Activated naive CD8-positive, alpha-beta T cell (primary cell): ENCODE measurements at regions not wholly inside any gene's neighbourhood (a gene's known extent, or its start where the extent isn't known, plus 50 kb on each side); places are given as distances from the start of the nearest gene placed in this dataset.

Experiments
- H3K27ac Mint-ChIP-seq: one replicate; pipeline ENCODE4 v1.8.0; 2021; ENCODE audit warnings: mixed read lengths
- H3K27me3 Mint-ChIP-seq: one replicate; pipeline ENCODE4 v1.8.0; 2021; ENCODE audit warnings: mixed read lengths
- H3K36me3 Mint-ChIP-seq: one replicate; pipeline ENCODE4 v1.8.0; 2021; ENCODE audit warnings: mixed read lengths
- H3K4me1 Mint-ChIP-seq: one replicate; pipeline ENCODE4 v1.8.0; 2021; ENCODE audit warnings: low read depth, mixed read lengths
- H3K4me3 Mint-ChIP-seq: one replicate; pipeline ENCODE4 v1.8.0; 2021; ENCODE audit warnings: mild to moderate bottlenecking, mixed read lengths
- H3K9me3 Mint-ChIP-seq: one replicate; pipeline ENCODE4 v1.8.0; 2021; ENCODE audit warnings: low read depth, mixed read lengths

DNA sequence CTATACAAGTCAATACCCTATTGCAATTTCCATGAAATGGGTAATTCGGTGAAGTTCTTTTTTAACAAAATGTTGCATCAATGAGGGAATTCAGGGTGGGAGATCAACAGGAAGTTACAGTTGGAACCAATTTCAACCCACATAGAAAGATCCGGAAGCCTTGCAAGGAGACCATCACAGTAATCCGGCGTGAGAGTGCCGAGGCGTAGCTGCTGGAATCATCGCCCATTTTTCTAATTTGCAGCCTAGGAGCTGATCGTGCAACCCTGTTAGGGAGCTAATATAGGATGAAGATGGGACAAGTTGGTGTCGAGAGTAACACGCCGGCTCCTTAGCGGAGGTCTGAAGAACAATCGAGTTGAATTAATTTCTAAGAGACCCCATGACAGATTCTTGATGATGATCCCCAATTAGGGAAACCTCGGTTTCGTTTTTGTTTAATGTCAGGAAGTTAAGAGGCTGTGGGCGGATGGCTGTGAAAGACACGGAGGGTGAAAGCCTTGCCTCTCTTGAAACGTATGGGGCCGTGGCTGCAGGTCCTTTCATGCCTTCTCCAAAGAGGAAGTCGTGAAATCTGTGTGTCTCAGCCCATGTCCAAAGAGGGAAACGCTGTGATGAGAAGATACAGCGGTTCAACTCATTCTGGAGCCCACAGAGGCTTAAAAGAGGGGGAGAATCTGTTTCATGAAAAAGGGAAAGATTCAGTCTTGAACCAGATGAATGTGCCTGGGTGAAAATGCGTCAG, 51.2 kb upstream of the CARD11 start:
- H3K4me3 Mint-ChIP-seq, result peak overlapping the region; percentile 84
- H3K27ac Mint-ChIP-seq, result peak overlapping the region; percentile 96
- no peaks in the 10 kb centered on the region for H3K36me3 Mint-ChIP-seq
- H3K27me3 Mint-ChIP-seq, result no peaks in the 10 kb centered on the region
- H3K9me3 Mint-ChIP-seq, result no peaks in the 10 kb centered on the region
- H3K4me1 Mint-ChIP-seq, result peaks cover 61% of the 10 kb centered on the region

DNA sequence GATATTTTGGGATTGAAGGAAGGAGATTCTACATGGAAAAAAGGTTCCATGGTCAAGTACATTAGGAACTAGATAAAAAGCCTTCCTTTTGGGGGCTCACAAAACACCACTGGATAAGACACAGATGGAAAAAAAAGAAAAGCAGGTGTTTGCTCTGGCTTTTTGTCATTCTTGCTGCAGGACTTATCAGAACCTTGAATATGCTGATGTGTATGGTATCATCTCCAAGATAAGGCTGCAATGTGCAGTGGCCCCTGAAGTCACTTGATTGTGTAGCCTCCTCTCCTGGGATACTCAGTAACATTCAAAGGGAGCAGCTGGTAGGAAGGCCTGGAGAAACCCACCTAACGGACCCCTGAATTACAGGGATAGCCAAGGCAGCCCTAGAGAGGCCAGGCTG, 54.1 kb upstream of the CARD11 start:
- Mint-ChIP-seq H3K9me3 (no peaks in the 10 kb centered on the region), H3K4me1 (peaks cover 48% of the 10 kb centered on the region), H3K4me3 (no peak overlapping the region), H3K27me3 (no peaks in the 10 kb centered on the region), H3K27ac (no peak overlapping the region), H3K36me3 (no peaks in the 10 kb centered on the region)

DNA sequence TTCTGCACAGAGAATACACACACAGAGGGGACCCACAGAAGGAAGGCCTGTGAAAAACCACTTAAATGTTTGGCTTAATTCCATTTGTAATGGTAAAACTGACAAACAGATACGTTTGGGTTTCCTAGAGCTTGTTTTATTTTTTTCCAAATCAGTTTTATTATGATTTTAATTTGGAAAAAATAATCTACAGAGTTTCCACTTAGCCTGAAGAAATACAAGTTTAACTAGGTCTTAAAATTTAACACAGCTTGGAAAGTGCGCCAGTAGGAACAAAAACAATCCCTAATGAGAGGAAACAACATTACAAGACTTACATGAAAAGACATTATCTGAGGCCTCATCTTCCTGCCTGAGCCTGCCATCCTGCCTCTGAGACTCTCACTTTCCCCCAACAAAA, 58.5 kb upstream of the CARD11 start:
- H3K4me1 Mint-ChIP-seq, result peaks cover 27% of the 10 kb centered on the region
- no peak overlapping the region for H3K4me3 Mint-ChIP-seq
- H3K27me3 Mint-ChIP-seq, result no peaks in the 10 kb centered on the region
- H3K36me3 Mint-ChIP-seq, result no peaks in the 10 kb centered on the region
- H3K9me3 Mint-ChIP-seq, result no peaks in the 10 kb centered on the region
- H3K27ac Mint-ChIP-seq, result no peak overlapping the region

DNA sequence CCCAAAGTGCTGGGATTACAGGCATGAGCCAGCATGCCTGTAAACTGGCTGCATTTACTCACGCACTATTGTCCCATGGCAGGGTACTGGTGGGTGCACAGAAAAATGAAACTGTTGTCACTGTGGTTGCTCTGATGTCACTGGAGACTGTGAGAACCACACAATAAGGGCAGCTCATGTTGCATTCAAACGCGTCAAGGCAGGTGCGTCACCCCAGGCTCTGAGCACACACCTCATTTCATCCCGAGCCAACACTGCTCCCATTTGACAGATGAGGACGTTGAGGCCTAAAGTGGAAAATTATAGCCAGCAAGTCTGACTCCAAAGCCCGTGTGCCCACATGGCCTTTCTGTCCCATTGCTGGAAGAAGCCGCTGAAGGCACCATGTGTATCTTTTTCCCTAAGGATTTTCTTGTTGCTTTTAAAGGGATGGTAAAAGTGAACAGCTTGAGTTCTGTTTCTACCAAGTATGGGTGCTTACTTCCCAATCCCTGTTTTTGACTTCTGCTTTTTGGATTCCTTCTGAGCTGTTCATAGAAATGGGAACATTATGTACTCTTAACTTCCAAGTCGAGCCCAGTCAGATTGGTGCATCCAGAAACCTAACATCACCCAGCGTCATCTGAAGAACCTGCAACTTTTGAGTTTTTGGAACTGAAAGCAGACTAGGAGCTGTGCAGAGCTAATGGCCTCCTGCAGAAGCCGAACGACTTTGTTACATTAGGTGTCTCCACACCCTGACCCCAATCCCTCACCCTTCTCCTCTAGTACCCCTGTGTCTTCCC, 60.1 kb upstream of the CARD11 start:
- Mint-ChIP-seq H3K27me3 (no peaks in the 10 kb centered on the region), H3K4me3 (no peak overlapping the region), H3K27ac (no peak overlapping the region), H3K9me3 (no peaks in the 10 kb centered on the region), H3K36me3 (no peaks in the 10 kb centered on the region), H3K4me1 (peaks cover 38% of the 10 kb centered on the region)

DNA sequence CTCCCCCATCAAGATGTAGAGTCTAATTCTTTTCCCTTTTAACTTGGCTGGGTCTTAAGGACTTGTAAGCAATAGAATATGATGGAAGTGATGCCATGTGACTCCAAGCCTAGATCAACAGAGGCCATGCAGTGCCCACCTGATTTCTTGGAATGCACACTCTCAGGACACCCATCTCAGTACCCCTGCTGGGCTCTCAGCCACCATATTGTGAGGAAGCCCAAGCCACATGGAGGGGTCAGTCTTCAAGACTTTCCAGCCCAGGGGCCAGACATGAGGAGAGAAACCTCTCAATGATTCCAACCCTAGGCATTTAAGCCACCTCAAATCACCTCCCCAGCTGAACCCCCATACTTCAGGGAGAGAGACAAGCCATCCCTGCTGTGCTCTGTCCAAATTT, 62.2 kb upstream of the CARD11 start:
- H3K27me3 Mint-ChIP-seq, result no peaks in the 10 kb centered on the region
- H3K9me3 Mint-ChIP-seq, result no peaks in the 10 kb centered on the region
- H3K4me3 Mint-ChIP-seq, result no peak overlapping the region
- H3K27ac Mint-ChIP-seq, result no peak overlapping the region
- peaks cover 38% of the 10 kb centered on the region for H3K4me1 Mint-ChIP-seq
- no peaks in the 10 kb centered on the region for H3K36me3 Mint-ChIP-seq

DNA sequence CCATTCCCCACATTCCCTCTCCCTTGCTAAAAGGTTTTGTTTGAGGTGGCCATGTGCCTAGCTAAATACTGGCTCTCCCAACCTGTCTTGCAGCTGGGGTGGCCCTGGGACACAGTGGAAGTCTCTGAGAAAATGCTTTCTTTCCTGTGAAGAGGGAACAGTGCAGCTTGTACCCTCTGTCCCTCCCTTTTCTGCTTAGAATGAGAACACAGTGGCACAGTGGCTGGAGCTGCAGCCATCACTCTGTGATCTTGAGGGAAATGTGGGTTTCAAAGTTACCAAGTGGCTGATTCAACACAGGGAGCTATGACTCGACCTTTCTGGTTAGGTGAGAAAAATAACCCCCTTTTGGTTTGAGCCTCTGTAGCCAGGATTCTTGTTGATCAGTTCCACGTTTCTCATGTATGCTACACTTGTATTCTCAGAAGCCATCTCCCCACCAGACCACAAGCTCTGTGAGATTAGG, 62.7 kb upstream of the CARD11 start:
- peaks cover 40% of the 10 kb centered on the region for H3K4me1 Mint-ChIP-seq
- H3K9me3 Mint-ChIP-seq, result no peaks in the 10 kb centered on the region
- H3K27ac Mint-ChIP-seq, result no peak overlapping the region
- H3K36me3 Mint-ChIP-seq, result no peaks in the 10 kb centered on the region
- no peaks in the 10 kb centered on the region for H3K27me3 Mint-ChIP-seq
- no peak overlapping the region for H3K4me3 Mint-ChIP-seq

DNA sequence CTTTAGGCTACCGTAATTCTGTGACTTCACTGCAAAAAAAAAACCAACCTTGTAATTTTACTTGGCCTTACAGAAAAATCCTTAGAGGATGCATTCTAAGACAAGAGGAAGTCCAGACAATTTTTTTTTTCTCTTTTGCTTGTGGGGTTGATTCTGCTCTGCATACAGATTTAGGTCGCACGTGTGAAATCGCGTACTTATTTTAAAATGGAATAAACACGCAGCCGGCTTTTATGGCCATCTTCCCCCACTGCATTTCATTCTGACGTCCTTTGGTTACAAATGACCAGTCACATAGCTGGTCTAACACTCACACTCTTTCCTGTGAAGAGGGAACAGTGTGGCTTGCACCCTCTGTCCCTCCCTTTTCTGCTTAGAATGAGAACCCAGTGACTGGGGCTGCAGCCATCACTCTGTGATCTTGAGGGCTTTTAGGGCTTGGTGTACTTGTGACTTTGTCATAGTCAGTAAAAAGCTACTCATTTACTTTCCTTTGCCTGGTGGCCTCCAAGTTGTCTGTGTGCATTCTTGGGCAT, 63.6 kb upstream of the CARD11 start:
- Mint-ChIP-seq H3K9me3 (no peaks in the 10 kb centered on the region), H3K27me3 (no peaks in the 10 kb centered on the region), H3K36me3 (no peaks in the 10 kb centered on the region), H3K27ac (peak overlapping the region; percentile 10), H3K4me1 (peaks cover 35% of the 10 kb centered on the region), H3K4me3 (no peak overlapping the region)

DNA sequence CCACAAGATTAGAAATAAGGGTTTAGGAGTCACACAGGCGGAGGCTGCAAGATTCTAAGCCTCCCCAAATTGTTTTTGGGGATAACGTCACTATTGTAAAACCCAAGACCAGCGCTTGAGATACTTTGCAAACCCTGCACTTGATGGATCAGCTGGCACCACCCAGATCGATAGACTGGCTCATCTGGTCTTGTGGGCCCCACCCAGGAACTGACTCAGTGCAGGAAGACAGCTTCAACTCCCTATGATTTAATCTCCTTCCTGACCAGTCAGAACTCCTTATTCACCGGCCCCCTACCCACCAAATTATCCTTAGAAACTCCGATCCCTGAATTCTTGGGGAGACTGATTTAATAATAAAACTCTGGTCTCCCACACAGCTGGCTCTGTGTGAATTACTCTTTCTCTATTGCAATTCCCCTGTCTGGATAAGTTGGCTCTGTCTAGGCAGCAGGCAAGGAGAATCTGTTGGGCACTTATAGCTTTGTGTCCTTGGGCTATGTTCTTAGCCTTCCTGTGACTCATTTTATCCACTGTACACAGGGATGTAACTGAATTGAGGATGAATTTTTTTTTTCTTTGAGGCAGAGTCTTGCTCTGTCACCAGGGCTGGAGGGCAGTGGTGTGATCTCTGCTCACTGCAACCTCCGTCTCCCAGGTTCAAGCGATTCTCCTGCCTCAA, 64.4 kb upstream of the CARD11 start:
- Mint-ChIP-seq H3K36me3 (no peaks in the 10 kb centered on the region), H3K9me3 (no peaks in the 10 kb centered on the region), H3K4me1 (peaks cover 39% of the 10 kb centered on the region), H3K27me3 (no peaks in the 10 kb centered on the region), H3K4me3 (no peak overlapping the region), H3K27ac (no peak overlapping the region)

DNA sequence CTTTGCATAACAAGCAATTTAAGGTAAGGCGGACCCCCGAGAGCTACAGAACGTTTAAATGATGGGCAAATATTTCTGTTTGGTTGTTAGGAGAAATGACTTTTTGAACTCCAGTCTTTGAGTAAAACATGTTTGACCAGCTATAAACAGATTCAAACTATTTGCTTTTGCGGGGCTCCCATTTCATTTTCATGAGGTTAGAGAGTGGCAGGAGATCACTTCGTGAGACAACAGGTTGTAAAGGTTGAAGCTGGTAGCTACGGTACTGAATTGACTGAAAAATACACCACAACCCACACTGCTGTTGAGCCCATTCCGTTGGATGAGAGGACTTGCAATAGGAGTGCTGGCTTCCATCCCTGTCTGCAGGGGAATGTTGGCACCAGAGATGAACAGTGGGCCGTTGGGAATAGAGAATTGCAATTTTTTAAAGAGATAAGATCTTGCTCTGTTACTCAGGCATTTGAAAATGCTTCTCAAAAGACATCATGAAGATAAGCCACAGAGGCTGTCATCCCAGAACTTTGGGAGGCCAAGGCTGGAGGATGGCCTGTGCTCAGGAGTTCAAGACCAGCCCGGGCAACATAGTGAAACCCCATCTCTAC, 65.7 kb upstream of the CARD11 start:
- H3K4me1 Mint-ChIP-seq, result peaks cover 37% of the 10 kb centered on the region
- H3K4me3 Mint-ChIP-seq, result no peak overlapping the region
- no peak overlapping the region for H3K27ac Mint-ChIP-seq
- no peaks in the 10 kb centered on the region for H3K9me3 Mint-ChIP-seq
- no peaks in the 10 kb centered on the region for H3K27me3 Mint-ChIP-seq
- H3K36me3 Mint-ChIP-seq, result no peaks in the 10 kb centered on the region

DNA sequence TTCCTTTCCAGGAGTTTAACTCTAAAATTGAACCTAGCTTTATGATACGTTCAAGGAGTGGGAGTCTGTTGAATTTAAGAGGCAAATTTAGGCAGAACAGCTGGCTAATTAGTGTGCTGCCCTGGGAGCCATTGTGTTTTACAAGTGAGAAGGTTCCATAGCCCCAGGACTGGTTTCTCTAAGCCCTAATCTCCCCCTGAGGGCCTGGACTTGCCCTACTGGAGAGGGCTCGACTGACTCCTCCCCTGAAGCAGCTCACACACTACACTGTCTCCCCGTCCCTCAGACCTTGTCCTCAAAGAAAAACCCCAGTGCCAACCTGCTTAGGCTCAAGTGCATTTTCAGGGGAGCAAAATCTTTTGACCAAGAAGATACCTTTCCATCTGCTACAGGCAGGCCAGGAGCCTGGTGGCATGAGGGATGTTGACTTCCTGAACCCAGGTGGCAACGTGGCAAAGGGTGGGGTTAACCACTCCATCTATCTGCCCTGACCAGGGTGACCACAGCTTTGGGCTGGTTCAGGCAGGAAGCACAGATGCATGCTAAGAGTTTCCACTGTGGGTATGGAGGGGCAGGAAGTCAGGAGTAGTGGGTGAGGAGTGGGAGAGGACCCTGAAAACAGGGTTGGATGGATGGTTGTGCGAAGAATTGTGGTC, 68.9 kb upstream of the CARD11 start:
- no peak overlapping the region for H3K27ac Mint-ChIP-seq
- no peak overlapping the region for H3K4me3 Mint-ChIP-seq
- H3K27me3 Mint-ChIP-seq, result no peaks in the 10 kb centered on the region
- H3K36me3 Mint-ChIP-seq, result peaks cover 4% of the 10 kb centered on the region
- H3K9me3 Mint-ChIP-seq, result no peaks in the 10 kb centered on the region
- peaks cover 27% of the 10 kb centered on the region for H3K4me1 Mint-ChIP-seq

DNA sequence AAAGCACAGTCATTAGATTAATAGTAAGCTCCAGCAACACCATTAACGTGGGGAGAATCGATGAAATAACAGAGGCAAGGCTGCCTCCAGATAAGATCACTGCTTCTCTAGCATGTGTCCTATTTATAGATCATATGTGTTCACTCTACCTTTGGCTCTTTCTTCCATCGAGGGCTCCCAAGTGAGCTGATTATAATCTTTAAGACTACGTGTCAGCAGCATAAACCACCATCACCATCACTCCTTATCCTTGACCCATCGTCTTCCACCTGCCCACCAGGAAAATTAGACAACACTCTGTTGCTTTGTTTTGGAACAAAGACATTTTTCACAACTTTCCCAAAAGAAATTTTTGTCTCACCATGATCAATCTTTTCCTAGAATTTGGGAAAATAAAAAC, 71.2 kb upstream of the CARD11 start:
- peaks cover 21% of the 10 kb centered on the region for H3K4me1 Mint-ChIP-seq
- H3K4me3 Mint-ChIP-seq, result no peak overlapping the region
- H3K36me3 Mint-ChIP-seq, result peaks cover 4% of the 10 kb centered on the region
- peaks cover 2% of the 10 kb centered on the region for H3K9me3 Mint-ChIP-seq
- H3K27ac Mint-ChIP-seq, result peak overlapping the region; percentile 13
- no peaks in the 10 kb centered on the region for H3K27me3 Mint-ChIP-seq

DNA sequence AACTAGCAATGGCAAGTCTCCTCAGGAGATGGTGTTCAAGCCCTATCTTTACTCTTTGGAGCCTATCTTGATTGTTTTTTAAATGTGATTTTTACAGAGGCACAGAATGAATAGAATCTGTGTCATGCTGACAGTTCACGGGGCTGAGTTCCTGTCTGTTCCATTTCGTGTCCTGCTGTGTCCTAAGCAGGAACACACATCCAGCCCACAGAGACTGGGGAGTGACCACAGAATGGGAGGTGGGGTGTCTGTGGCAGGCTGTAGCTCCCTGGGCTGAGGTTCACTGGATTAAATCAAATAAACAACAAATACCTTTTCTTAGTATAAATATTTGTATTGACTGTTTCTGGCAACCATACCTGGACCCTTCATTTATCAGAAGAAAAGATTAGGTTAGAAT, 73.4 kb upstream of the CARD11 start:
- Mint-ChIP-seq H3K4me1 (peaks cover 20% of the 10 kb centered on the region), H3K27ac (peak overlapping the region; percentile 31), H3K36me3 (peaks cover 9% of the 10 kb centered on the region), H3K27me3 (no peaks in the 10 kb centered on the region), H3K9me3 (peaks cover 5% of the 10 kb centered on the region), H3K4me3 (no peak overlapping the region)

DNA sequence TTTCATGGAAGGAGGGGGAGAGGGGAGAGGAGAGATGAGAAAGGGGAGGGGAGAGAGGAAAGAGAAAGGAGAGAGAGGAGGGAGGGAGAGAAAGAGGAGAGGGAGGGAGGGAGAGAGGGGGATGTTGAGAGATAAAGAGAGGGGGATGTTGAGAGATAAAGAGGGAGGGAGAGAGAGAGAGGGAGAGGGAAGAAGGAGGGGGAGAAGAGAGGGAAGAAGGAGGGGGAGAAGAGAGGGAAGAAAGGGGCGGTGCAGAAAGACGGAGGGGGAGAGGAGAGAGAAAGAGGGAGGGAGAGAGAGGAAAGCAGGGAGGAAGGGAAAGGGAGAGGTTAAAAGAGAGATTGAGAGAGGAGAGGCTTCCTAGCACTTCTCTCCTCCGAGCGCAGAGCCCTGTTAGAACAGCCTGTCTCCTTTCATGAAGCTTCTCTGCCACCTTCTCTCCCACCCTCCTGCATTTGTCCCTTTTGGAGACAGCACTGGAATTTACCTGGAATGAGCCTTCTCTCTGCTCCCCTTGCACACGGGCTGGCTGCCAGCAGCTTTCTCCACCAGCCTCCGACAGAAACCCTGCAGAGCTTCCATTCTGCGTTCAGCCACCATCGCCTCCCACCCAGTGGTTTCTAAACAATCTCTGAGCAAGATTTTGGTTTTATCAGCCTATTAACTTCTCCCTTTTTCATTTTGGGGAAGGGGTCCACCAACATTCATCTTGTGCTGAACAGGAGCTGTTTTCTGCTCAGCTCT, 74.0 kb upstream of the CARD11 start:
- no peak overlapping the region for H3K27ac Mint-ChIP-seq
- no peaks in the 10 kb centered on the region for H3K27me3 Mint-ChIP-seq
- H3K4me1 Mint-ChIP-seq, result peaks cover 14% of the 10 kb centered on the region
- H3K36me3 Mint-ChIP-seq, result peaks cover 9% of the 10 kb centered on the region
- no peak overlapping the region for H3K4me3 Mint-ChIP-seq
- H3K9me3 Mint-ChIP-seq, result peaks cover 5% of the 10 kb centered on the region
